HG03064 (cell line): ENCODE measurements at regions not wholly inside any gene's neighbourhood (a gene's known extent, or its start where the extent isn't known, plus 50 kb on each side); places are given as distances from the start of the nearest gene placed in this dataset.
"Not testable (repeated sequence)": the region's sequence is repeated elsewhere in the genome, so short reads cannot be mapped to it uniquely, and the experiment has no call there.

Experiments
- ATAC-seq: cut with Tn5 transposase; IDR thresholded peaks from one replicate; pipeline ENCODE4 v1.9.1; 2021; ENCODE audit warnings: low read depth; ENCODE audit not compliant: unreplicated experiment

DNA sequence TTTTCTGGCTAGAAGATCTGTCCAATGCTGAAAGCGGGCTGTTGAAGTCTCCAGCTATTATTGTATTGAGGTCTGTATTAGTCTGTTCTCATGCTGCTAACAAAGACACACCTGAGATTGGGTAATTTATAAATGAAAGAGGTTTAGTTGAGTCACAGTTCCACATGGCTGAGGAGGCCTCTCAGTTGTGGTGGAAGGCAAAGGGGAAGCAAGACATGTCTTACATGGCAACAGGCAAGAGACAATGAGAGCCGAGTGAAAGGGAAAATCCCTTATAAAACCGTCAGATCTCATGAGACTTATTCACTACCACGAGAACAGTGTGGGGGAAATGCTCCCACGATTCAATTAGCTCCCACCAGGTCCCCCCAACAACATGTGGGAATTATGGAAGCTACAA is 980.4 kb downstream of the SLITRK5 start:
- no peak for ATAC-seq

DNA sequence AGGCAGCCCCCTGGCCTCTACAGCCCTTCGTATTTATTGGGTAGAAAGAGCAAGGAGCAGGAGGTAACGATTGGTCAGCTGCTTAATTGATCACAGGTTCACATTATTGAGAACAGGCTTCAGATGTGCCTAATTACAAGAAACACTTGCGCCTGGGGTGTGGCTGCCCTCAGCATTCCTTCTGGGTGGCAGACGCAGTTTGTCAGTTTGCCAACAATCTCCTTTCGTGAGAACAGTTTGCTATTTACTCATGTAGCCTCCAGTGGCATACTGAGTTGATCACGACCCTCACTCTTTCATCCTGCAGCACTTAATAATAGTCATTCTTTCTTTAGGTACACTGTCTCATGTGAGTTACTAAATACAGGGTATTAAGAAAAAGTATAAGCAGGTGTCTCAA is 985.6 kb downstream of the SLITRK5 start:
- ATAC-seq, result no peak

DNA sequence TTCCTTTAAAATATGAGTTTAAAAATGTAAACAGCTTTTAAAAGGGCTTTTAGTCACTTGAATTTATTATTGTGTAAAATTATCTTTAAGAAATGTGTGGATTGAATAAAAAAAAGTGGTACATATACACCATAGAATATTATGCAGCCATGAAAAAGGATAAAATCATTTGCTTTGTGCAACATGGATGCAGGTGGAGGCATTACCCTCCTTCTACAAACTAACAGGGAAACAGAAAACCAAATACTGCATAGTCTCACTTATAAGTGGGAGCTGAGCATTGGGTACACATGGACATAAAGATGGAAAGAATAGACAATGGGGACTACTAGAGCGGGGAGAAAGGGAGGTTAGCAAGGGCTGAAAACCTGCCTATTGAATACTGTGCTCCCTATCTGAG is 999.3 kb downstream of the SLITRK5 start:
- ATAC-seq, result no peak

DNA sequence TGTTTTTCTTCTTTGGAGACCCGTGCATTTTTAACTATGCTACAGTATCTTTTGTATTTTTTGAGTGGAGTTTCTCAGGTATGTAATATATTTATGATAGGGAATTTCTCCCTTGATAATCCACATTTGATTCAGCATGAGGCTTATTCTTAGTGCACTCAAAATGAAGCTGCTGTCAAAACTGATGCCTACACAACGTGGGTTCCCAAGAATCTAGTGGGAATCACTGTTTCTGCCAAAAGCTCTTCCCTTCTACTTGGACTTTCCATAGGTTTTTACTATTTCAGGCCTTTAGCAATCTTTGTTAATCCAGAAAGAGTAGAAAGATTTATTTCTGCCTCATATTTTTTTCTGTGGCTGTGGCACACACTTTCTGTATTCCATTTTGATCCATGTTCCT is 1003.7 kb downstream of the SLITRK5 start:
- ATAC-seq, result no peak

DNA sequence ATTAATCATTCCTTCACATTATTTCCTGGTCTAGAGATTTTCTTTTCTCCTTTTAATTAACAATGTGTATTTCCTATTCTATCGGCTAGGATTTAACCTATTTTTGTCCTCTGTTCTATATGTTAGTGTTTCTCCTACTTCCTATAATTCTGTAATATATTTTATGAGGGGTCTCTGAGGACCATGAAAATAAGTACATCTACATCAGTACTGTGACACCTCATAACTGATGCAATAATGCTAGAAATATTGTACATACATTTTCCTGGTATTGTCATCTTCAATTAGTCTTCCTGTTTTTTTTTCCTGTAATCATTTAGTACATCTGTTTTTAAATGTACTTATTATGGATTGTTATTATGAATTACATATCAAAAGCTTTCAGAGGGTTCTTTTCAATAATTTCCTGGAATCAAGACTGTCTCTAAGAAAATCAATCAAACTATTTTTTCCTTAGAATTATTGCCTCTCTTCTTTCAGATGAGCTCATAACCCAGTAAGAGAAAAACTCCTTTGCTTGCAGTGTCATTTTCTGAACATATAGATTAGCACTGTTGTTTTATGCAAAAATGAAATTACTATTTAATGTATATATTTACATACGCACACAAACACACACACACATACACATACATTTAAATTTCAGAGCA is 1004.3 kb downstream of the SLITRK5 start:
- no peak for ATAC-seq

DNA sequence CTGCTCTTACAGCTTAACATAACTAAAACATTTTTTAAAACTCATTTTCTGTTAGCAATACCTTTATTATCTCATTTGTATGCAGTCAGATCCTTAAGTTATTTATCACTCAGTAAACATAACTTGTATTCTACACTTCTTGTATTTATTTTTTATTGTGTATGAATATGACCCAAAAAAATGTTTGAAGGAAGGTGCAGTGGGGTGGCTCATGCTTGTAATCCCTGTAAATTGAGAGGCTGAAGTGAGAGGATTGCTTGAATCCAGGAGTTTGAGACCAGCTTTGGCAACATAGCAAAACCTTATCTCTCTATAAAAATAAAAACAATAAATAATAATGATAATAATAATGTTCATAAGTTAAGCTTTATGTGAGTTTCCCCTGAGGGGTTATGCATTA is 1004.8 kb downstream of the SLITRK5 start:
- ATAC-seq, result no peak

DNA sequence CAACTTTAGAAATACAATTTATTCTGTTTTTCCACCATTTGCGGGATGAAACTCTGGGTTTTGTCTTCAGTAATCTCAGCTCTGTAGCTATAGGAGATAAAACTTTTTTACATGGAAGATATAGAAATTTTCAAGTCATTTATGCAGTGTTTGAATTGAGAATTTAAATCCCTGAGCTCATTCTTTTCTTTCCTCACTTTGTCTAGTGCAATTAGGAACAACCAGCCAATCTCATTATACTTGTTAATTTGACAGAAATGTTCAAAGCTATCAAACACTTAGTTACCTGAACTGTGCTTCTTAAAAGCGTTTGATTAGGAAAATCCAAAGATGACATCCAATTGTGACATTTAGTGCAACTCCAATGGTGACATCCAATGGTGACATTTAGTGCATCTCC is 1014.3 kb downstream of the SLITRK5 start:
- no peak for ATAC-seq

DNA sequence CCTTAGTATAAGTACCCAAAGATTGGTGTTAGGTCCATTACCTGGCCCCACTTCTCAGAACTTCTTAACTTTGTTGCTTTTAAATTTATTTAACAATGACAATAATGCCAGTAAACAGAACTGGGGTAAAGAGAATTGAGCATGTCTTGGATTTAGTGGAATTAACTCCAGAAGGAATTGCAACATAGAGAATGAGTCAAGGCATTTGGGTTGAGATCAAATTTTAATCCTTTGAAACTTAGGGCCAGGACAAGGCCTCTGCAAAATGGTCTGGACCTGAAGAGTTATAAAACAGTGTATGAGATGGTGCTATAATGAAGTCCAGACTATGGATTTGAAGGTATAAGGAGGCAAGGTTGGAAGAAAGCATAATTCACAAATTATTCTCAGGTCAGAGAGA is 1030.4 kb downstream of the SLITRK5 start:
- ATAC-seq, result no peak

DNA sequence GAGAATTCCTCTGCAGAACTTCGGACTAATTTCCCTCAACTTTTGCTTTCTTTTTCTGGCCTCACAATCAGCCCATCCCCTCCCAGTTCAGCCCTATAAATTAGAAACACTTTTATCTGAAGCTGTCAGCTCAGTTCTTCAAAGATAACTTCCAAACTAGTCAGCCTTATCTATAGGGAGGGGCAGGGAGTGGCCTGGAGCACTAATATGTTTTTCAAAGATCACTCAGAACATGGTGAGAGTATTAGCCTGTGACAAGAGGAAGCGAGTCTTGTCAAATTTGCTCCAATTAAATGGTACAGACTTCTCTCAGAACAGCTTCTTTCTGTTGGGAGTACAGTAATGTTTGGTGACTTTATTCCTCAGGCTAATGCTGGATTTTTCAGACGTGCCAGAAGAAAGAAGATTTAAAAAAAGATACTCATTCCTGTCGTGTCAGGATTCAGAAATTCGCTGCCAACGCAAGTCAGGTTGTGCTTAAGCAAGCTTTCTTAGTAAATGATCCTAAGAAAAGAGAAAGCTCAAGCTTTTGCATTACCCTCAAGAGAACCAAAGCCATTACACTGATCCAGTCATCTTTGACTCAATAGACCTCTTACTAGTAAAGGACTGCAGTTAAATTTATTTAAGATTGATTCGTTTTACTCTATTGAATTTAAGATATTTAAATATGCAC is 1033.6 kb downstream of the SLITRK5 start:
- ATAC-seq, result no peak

DNA sequence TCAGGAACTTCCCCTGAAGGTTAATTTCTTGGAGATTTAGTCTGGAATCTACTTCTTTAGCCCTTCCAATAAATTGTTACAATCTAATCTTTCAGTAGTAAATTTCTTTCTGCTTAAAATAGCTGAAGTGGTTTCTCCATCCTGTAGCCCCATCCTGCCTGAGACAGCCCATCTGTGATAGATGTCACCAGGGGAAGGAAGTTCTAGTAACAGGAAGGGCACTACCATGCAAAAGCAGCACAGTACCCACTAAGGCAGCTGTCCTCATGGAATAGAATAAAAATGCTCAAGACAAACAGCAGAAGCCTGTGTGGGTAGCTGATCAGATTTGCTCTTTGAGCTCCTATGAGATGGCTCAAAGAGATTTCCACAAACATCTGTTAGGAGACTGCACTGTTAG is 1036.5 kb downstream of the SLITRK5 start:
- ATAC-seq, result no peak

DNA sequence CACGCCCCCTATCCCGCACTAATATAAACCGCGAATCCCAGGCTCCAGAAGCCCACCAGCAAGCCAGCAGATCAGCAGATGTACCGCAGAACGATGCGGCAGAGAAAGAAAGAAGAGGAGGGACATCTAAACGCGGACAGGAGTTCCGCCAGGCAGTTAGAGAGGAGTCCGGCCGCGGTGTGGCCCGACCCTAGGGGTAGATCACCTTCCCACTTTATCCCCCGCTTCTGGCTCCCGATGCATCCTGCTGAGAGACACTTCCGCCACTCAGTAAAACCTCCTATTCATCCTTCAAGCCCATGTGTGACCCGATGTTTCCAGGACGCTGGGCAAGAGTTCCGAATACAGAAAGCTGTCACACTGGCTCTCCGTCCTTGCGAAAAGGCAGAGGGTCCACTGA is 1046.8 kb downstream of the SLITRK5 start:
- no peak for ATAC-seq

DNA sequence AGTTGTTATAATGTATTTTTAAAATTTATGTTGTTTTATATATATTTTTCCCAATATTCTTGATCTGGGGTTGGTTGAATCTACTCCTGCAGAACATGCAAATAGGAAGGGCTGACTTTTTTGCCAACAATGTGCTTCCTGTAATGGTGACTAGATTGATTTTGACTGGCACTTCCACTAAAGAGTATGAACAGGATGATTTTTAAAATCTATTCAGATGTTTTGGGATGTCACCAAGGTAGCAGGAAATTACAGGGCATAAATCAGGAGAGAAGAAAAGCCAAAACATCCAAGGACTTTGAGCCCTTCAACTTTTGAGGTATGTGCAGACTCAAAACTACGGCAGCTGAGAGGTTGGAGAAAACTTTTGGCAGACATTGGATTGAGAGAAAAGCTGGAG is 1047.6 kb downstream of the SLITRK5 start:
- no peak for ATAC-seq

DNA sequence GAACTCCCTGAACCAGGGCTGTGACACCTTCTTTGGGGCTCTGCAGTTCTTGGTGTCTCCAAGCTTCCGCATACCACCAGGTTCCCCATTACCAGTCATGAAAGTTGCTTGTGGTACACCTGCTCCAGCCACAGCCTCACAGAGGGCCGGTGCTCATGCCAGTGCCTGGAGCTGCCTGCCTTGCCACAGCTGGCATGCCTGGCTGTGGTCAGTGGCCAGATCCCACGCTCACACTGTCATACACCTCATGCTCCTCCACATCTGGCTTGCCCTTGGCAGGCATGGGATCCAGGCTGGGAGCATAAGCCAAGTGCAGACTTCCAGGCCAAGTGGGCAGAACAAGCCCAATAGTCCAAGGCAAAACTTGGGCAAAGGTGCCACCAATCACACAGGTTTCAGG is 1054.9 kb downstream of the SLITRK5 start:
- no peak for ATAC-seq

DNA sequence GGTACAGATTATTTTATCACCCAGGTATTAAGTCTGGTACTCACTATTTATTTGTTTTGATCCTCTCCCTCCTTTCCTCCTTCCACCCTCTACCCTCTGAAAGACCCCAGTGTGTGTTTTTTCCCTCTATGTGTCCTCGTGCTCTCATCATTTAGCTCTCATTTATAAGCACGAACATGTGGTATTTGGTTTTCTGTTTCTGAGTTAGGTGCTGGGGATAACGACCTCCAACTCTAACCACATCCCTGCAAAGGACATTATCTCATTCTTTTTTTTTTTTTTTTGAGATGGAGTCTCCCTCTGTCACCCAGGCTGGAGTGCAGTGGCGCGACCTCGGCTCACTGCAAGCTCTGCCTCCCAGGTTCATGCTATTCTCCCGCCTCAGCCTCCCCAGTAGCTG is 1056.1 kb downstream of the SLITRK5 start:
- not testable (repeated sequence) for ATAC-seq

DNA sequence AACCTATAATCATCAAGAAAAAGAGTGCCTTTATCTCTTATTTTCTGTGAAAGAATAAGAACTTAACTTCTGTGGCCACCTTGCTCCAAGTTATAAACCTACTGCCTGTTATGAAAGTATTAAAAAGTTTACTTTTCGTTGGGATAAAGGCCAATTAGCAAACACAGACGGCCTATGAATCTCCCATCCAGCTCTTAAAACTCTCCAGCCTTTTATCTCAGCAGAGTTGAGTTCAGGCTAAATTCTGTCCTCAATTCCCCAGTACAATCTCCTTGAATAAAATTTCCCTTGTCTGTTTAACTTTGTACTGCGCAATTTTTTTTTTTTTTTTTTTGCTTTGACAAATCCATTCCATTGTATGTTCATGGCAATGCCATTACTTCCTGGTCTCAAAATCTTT is 1058.4 kb downstream of the SLITRK5 start:
- no peak for ATAC-seq

DNA sequence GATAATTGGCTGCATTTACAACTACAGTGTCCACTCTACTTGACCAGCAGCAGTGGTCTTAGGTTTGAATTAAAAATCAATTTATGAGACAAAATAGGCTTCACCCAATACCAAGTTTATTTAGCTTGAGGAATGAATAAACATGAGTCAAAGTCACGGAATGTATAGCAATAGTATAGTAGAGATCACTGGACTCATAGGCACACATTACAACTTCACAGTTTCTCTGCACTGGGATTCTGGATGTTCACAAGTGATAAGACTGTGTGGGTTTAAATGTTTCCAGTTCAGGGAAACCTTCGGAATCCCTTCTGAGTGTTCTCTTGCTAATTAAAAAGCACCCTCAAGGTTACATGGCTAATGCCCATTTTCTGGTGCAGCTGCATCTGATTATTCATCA is 1064.9 kb downstream of the SLITRK5 start:
- ATAC-seq, result no peak

DNA sequence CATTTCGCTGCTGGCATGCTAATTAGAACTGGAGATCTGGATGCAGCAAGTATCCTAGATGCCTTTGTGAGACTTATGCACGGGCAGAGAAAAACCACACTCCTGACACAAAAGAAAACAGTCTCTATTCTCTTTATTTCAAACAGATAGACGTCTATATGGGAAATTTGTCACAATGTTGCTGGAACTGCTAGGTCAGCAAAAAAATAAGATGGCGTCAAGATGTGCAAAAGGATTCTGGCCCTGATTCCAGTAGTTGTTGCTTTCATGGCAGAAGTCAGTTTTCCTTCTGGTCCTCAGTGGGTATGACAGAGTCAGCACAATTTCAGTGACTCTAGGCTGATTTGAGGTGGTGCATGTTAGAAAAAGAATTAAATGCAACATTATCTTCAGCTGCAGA is 1068.0 kb downstream of the SLITRK5 start:
- no peak for ATAC-seq

DNA sequence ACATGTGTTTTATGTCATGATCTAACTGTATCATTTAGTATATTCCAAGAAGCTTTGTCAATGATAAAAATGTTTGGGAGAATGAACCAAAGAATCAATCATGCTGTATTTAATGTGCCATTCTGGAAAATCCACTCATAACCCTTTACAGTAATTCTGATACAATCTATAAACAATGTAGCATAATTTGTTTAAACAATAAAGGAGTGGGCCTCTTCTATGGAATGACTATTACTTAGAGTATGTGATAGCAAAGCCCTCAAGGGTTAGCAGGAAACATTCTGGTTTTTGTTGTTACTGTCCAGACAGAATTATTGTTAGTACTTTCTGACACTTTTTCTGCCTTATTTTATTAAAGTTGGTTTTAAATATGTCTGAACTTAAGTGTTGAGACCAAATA is 1073.1 kb downstream of the SLITRK5 start:
- no peak for ATAC-seq

DNA sequence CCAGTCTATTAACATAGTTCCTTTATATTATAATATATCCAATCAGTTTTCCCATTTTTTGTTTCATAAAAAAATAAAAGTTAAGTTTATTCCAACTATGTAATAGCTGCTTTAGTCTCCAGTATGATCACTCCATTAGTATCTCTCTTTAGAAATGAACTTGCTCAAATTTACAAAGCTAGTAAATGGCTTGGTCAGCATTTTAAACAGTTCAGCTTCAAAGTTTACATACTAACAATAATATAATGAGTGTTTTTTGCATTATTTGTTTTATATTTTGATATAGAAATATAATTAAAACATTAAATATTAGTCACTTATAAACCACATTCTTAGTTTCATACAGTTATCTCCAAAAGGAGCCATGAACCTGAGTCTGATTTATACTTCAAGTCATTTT is 1073.8 kb downstream of the SLITRK5 start:
- no peak for ATAC-seq

DNA sequence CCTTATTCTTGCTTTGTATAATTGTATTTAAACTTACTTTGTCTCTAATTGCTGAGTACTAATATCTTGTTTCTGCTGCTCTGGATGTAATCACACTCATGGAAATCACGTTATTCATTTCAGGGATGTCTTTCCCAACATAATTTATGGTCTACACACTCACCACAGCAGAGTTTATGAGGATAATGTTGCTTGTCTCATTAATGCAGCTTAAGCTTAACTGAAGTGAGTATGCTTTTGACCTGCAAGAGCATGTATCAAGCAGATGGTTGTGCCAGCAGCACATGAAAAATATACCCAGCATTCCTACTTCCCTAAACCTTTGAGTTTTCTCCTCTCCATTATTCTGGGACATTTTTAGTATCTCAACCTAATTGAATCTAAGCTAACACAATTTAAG is 1080.9 kb downstream of the SLITRK5 start:
- ATAC-seq, result no peak

DNA sequence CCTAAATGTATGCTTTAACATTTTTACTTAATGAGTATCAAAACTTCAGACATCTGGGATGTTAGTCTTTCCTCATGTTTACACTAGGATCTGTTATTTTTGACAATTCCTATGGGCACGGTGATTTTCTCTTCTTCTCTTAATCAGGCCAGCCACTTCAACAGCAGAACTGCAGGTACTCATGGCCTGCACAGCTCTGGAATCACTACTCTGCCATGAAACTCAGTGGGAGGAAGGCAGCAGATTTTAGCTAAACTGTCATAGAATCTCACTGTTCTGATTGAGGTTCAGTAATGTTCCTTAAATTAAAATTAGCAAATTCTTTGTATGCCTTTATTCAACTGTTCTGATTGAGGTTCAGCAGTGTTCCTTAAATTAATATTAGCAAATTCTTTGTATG is 1083.0 kb downstream of the SLITRK5 start:
- ATAC-seq, result no peak

DNA sequence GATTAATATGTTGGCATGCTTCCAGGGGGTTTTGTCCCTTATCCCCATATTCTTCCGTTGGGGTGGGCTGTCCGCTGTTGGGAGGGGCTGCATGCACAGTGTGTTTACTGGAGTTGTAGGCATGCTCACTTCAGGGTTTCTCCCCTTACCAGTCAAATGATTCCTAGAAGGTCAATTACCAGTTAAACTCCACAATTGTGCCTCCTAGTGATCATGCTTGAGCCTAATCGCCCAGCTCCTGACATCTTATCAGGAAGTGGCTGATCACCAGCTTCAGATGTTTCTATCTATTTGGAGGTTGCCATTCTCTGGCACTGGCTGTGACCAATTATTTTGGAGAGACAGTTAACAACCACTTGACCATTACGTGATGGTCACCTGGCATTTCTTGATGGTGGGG is 1090.0 kb downstream of the SLITRK5 start:
- no peak for ATAC-seq

DNA sequence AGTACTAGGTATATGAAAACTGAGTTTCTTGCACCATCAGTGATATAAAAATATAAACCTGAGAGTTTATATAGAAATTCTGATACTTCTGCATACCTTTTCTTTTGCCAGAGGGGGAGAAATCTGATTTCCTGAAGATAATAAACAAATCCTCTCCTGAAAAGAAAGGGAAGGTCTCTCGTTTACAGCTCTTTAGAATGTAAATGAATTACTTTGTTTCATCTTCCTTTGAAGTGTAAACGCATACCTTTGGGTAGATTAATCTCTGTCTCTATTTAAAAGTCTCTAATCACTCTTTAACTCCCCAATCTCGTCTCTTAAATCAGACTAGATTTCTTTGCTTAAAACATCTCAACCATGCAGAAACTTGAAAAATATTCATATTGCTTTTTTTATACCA is 1092.9 kb downstream of the SLITRK5 start:
- ATAC-seq, result no peak
